Activated naive CD4-positive, alpha-beta T cell treated with anti-CD3 and anti-CD28 coated beads for 36 hours (primary cell): ENCODE measurements at regions not wholly inside any gene's neighbourhood (a gene's known extent, or its start where the extent isn't known, plus 50 kb on each side); places are given as distances from the start of the nearest gene placed in this dataset.
"Not testable (repeated sequence)": the region's sequence is repeated elsewhere in the genome, so short reads cannot be mapped to it uniquely, and the experiment has no call there.

Experiments used
- CTCF ChIA-PET: fragments of 350-600 bp; sonication (Branson Sonifier 250); formaldehyde crosslinking; loops from one replicate; lab custom pipeline; 2021; ENCODE audit warnings: antibody characterized with exemption; lab: Charles Lee
- DNase-seq: peaks from one replicate; pipeline ENCODE4 v3.0.0-alpha.2; 2020
- H3K27ac Mint-ChIP-seq: one replicate; pipeline ENCODE4 v1.8.0; 2021; ENCODE audit warnings: mild to moderate bottlenecking, mixed read lengths
- H3K27me3 Mint-ChIP-seq: one replicate; pipeline ENCODE4 v1.8.0; 2021; ENCODE audit warnings: low read depth, mixed read lengths
- H3K36me3 Mint-ChIP-seq: one replicate; pipeline ENCODE4 v1.8.0; 2021; ENCODE audit warnings: low read depth, mixed read lengths
- H3K4me1 Mint-ChIP-seq: one replicate; pipeline ENCODE4 v1.8.0; 2021; ENCODE audit warnings: low read depth, mixed read lengths
- H3K4me3 Mint-ChIP-seq: one replicate; pipeline ENCODE4 v1.8.0; 2021; ENCODE audit warnings: mild to moderate bottlenecking, moderate library complexity, mixed read lengths
- H3K9me3 Mint-ChIP-seq: one replicate; pipeline ENCODE4 v1.8.0; 2021; ENCODE audit warnings: mixed read lengths
- intact Hi-C: fragments of 100-400 bp; cut with micrococcal nuclease; formaldehyde crosslinking; loops from one replicate; pipeline ENCODE4 v1.15.1; 2023

GRCh38 chr4:129264008-129264657 lies 168.2 kb downstream of the C4orf33 start:
- Mint-ChIP-seq H3K4me1 (peaks cover 9% of the 10 kb centered on the region), H3K4me3 (no peak overlapping the region)
- DNase-seq: no peak

GRCh38 chr4:129278868-129279267 lies 182.9 kb downstream of the C4orf33 start:
- CTCF ChIA-PET: no interaction called here
- intact Hi-C loops: no loop called here
- Mint-ChIP-seq H3K9me3 (no peaks in the 10 kb centered on the region), H3K36me3 (no peaks in the 10 kb centered on the region), H3K4me1 (no peaks in the 10 kb centered on the region), H3K4me3 (no peak overlapping the region), H3K27me3 (peaks cover 2% of the 10 kb centered on the region), H3K27ac (no peak overlapping the region)
- DNase-seq: no peak

More at GRCh38 chr4:129264008-129264657, 168.2 kb downstream of the C4orf33 start:
- CTCF ChIA-PET: no interaction called here
- intact Hi-C loops: no loop called here
- H3K27ac Mint-ChIP-seq: no peak overlapping the region
- peaks cover 2% of the 10 kb centered on the region for H3K27me3 Mint-ChIP-seq
- no peaks in the 10 kb centered on the region for H3K36me3 Mint-ChIP-seq
- H3K9me3 Mint-ChIP-seq: no peaks in the 10 kb centered on the region

- intact Hi-C loops: no loop called here
- no peak for DNase-seq
- H3K27me3 Mint-ChIP-seq: peaks cover 4% of the 10 kb centered on the region
- no peaks in the 10 kb centered on the region for H3K9me3 Mint-ChIP-seq
- CTCF ChIA-PET: no interaction called here
- no peaks in the 10 kb centered on the region for H3K36me3 Mint-ChIP-seq
- H3K4me3 Mint-ChIP-seq: no peak overlapping the region
- no peak overlapping the region for H3K27ac Mint-ChIP-seq
- H3K4me1 Mint-ChIP-seq: no peaks in the 10 kb centered on the region
These were observed 186.3 kb downstream of the C4orf33 start for GRCh38 chr4:129282293-129282692.

GRCh38 chr4:129292194-129292593 lies 196.2 kb downstream of the C4orf33 start:
- H3K36me3 Mint-ChIP-seq, intact Hi-C loops, DNase-seq, H3K27ac Mint-ChIP-seq, CTCF ChIA-PET, H3K4me3 Mint-ChIP-seq, H3K9me3 Mint-ChIP-seq, H3K4me1 Mint-ChIP-seq: not testable (repeated sequence)
- H3K27me3 Mint-ChIP-seq: peaks cover 14% of the 10 kb centered on the region

GRCh38 chr4:129314781-129315180 lies 218.8 kb downstream of the C4orf33 start:
- intact Hi-C loops: no loop called here
- DNase-seq: no peak
- H3K4me3 Mint-ChIP-seq: no peak overlapping the region
- peaks cover 5% of the 10 kb centered on the region for H3K27me3 Mint-ChIP-seq
- CTCF ChIA-PET: no interaction called here
- no peaks in the 10 kb centered on the region for H3K36me3 Mint-ChIP-seq
- H3K27ac Mint-ChIP-seq: no peak overlapping the region
- H3K4me1 Mint-ChIP-seq: no peaks in the 10 kb centered on the region
- H3K9me3 Mint-ChIP-seq: no peaks in the 10 kb centered on the region

GRCh38 chr4:129322920-129323319 lies 227.0 kb downstream of the C4orf33 start:
- no peak for DNase-seq
- Mint-ChIP-seq H3K4me3 (no peak overlapping the region), H3K27ac (no peak overlapping the region), H3K27me3 (peaks cover 10% of the 10 kb centered on the region), H3K9me3 (no peaks in the 10 kb centered on the region), H3K4me1 (no peaks in the 10 kb centered on the region), H3K36me3 (no peaks in the 10 kb centered on the region)
- CTCF ChIA-PET: interaction anchor here (0.7 kb wide), 1 partner anchor 139 kb away, joined by 3 read pairs; no protein-coding TSS in a partner anchor
- intact Hi-C loops: no loop called here

GRCh38 chr4:129323658-129324057 lies 227.7 kb downstream of the C4orf33 start:
- Mint-ChIP-seq H3K4me1 (no peaks in the 10 kb centered on the region), H3K27ac (no peak overlapping the region), H3K27me3 (peaks cover 10% of the 10 kb centered on the region), H3K36me3 (no peaks in the 10 kb centered on the region), H3K4me3 (no peak overlapping the region), H3K9me3 (no peaks in the 10 kb centered on the region)
- DNase-seq: no peak
- CTCF ChIA-PET: interaction anchor here (0.5 kb wide), 1 partner anchor 166 kb away, joined by 5 read pairs; no protein-coding TSS in a partner anchor
- intact Hi-C loops: no loop called here

GRCh38 chr4:129326571-129327460 lies 230.9 kb downstream of the C4orf33 start:
- intact Hi-C loops: no loop called here
- Mint-ChIP-seq H3K4me3 (no peak overlapping the region), H3K4me1 (no peaks in the 10 kb centered on the region), H3K36me3 (no peaks in the 10 kb centered on the region), H3K9me3 (no peaks in the 10 kb centered on the region), H3K27ac (no peak overlapping the region), H3K27me3 (peaks cover 4% of the 10 kb centered on the region)
- CTCF ChIA-PET: interaction anchor here (0.6 kb wide), 1 partner anchor 840 kb away, joined by 3 read pairs; no protein-coding TSS in a partner anchor
- DNase-seq: no peak

- Mint-ChIP-seq H3K4me3 (no peak overlapping the region), H3K36me3 (no peaks in the 10 kb centered on the region), H3K4me1 (no peaks in the 10 kb centered on the region), H3K9me3 (no peaks in the 10 kb centered on the region), H3K27me3 (peaks cover 4% of the 10 kb centered on the region), H3K27ac (no peak overlapping the region)
- intact Hi-C loops: no loop called here
- CTCF ChIA-PET: no interaction called here
- no peak for DNase-seq
These were observed 231.7 kb downstream of the C4orf33 start for GRCh38 chr4:129327637-129328036.

- intact Hi-C loops: no loop called here
- Mint-ChIP-seq H3K4me3 (no peak overlapping the region), H3K27me3 (peaks cover 4% of the 10 kb centered on the region), H3K36me3 (no peaks in the 10 kb centered on the region), H3K27ac (no peak overlapping the region), H3K4me1 (no peaks in the 10 kb centered on the region), H3K9me3 (no peaks in the 10 kb centered on the region)
- CTCF ChIA-PET: interaction anchor here (0.6 kb wide), 1 partner anchor 440 kb away, joined by 4 read pairs; no protein-coding TSS in a partner anchor
- DNase-seq: no peak
These were observed 232.2 kb downstream of the C4orf33 start for GRCh38 chr4:129328162-129328561.

GRCh38 chr4:129334136-129334535 lies 238.2 kb downstream of the C4orf33 start:
- Mint-ChIP-seq H3K4me3 (no peak overlapping the region), H3K9me3 (no peaks in the 10 kb centered on the region), H3K27ac (no peak overlapping the region), H3K27me3 (peaks cover 11% of the 10 kb centered on the region), H3K36me3 (no peaks in the 10 kb centered on the region), H3K4me1 (no peaks in the 10 kb centered on the region)
- CTCF ChIA-PET: no interaction called here
- intact Hi-C loops: no loop called here
- no peak for DNase-seq

- H3K9me3 Mint-ChIP-seq: no peaks in the 10 kb centered on the region
- H3K4me1 Mint-ChIP-seq: no peaks in the 10 kb centered on the region
- DNase-seq: no peak
- intact Hi-C loops: no loop called here
- H3K27me3 Mint-ChIP-seq: peaks cover 13% of the 10 kb centered on the region
- H3K4me3 Mint-ChIP-seq: no peak overlapping the region
- no peaks in the 10 kb centered on the region for H3K36me3 Mint-ChIP-seq
- H3K27ac Mint-ChIP-seq: no peak overlapping the region
- CTCF ChIA-PET: no interaction called here
These were observed 239.3 kb downstream of the C4orf33 start for GRCh38 chr4:129335276-129335675.
